GM12872 (cell line): ENCODE measurements at regions not wholly inside any gene's neighbourhood (a gene's known extent, or its start where the extent isn't known, plus 50 kb on each side); places are given as distances from the start of the nearest gene placed in this dataset.

Experiments used
- CTCF ChIP-seq: IDR thresholded peaks from 3 replicates; pipeline ENCODE4 v1.5.1; 2011; ENCODE audit warnings: low read depth, mild to moderate bottlenecking, low read length, moderate library complexity; ENCODE audit not compliant: insufficient read depth

- no peak for TF ChIP-seq CTCF
Observed at GRCh38 chr3:152650177-152650576, 184.8 kb upstream of the P2RY1 start.

- no peak for TF ChIP-seq CTCF
Observed at GRCh38 chr3:152656214-152656971, 178.5 kb upstream of the P2RY1 start.

GRCh38 chr3:152656972-152657355 lies 178.0 kb upstream of the P2RY1 start:
- TF ChIP-seq CTCF, result no peak

- no peak for TF ChIP-seq CTCF
Observed at GRCh38 chr3:152658977-152659720, 175.8 kb upstream of the P2RY1 start.

- TF ChIP-seq CTCF, result no peak
Observed at GRCh38 chr3:152662157-152662556, 172.8 kb upstream of the P2RY1 start.

- TF ChIP-seq CTCF, result no peak
Observed at GRCh38 chr3:152664766-152665165, 170.2 kb upstream of the P2RY1 start.

GRCh38 chr3:152667267-152667666 lies 167.7 kb upstream of the P2RY1 start:
- no peak for TF ChIP-seq CTCF
